ACHN (cell line): ENCODE measurements at regions not wholly inside any gene's neighbourhood (a gene's known extent, or its start where the extent isn't known, plus 50 kb on each side); places are given as distances from the start of the nearest gene placed in this dataset.
"Not testable (repeated sequence)": the region's sequence is repeated elsewhere in the genome, so short reads cannot be mapped to it uniquely, and the experiment has no call there.

ENCODE experiments used
- DNase-seq: peaks from one replicate; pipeline ENCODE4 v3.0.0-alpha.2; 2015
- in situ Hi-C: cut with HindIII; loops from 2 replicates; pipeline ENCODE4 v1.10.0; 2017; ENCODE audit warnings: low sequenced_read_pairs, low pct_ligation_motif_present, low pct_unique_long_range_greater_than_20kb

DNA sequence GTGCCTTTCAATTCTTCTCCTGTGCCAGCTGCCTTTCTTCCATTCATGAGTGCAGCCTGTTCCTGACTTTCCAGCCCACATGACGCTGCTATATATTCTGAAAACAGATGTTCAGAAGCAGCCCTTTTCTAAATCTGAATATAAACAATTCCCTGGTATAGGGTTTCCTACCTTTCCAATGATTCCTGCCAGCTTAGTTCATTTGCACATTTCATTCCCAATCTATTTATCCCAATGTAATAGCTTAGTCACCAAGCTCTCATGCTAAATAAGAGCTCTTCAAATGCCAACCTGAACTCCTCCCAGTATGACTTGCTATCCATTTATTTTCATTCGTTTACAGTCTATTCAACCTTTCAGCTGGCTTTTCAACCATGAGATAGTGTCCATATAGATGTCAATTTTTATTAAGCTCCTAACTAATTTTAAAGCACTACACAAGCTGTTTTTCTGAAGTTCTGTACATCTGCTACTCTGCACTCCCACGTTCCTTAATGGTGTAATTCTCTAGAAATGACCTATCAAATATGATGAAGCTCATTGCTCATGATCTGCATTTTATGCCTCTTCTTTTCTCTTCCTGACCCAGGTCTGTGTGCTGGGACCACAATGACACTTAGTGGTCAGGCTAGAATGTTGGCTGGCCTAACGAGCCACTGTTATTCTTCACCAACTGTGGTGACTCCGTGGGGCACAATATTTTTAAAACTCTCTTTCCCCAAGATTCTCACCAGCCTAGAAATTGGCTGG is 605.0 kb upstream of the TBL1XR1 start:
- in situ Hi-C loops: no loop called here
- DNase-seq: no peak

DNA sequence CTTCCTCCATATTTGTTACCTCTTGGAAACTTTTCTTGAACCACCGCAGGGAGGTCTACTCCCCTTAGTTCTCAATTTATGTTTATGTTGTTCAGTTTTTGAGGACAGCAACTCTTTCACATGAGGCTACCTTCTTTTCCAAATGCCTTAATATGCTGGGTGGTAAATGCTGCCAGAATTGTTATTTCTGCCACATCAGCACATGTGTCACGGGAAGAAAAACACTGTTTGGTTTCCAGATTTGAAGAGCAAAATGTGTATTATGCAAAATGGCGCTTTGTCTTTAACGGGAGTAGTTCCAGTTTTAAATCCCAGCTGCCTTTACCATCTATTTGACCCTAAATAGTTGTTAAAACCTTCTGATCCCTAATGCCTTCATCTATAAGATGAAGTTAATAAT is 606.2 kb upstream of the TBL1XR1 start:
- DNase-seq: no peak
- in situ Hi-C loops: no loop called here

DNA sequence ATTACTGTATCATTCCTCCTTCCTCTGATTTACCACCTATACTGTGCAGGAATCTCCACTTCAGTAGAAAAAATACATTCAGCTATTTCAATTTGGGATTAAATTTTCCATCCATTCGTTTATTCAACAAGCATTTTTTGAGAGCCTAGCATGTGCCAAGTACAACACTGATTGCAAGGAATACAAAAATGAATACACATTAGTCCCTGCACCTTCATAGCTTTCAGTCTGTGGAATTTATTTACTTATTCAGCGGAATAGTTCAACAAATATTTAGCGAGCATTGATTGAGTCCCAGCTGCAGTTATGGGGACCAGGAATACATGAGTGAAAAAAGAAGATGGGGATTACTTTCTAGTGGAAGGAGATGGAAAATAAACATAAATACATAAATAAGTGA is 606.8 kb upstream of the TBL1XR1 start:
- no peak for DNase-seq
- in situ Hi-C loops: no loop called here

DNA sequence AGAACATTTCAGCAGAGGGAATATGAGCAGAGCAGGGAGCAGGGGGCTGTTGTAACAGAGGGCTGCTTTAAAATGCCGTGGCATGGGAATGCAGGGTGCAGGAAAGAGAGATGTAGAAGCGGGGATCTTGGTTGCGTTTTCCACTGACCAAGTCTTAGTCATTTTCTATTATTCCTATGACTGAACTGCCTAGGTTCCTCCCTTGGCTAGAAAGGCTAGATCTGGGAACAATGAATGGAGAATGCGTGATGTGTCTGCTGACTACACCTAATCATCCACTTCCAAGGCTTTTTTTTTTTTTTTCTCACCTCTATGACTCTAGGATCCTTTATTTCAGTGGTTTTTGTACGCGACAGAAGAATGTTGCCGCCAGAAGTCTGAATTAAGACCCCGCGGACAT is 607.4 kb upstream of the TBL1XR1 start:
- in situ Hi-C loops: no loop called here
- no peak for DNase-seq

DNA sequence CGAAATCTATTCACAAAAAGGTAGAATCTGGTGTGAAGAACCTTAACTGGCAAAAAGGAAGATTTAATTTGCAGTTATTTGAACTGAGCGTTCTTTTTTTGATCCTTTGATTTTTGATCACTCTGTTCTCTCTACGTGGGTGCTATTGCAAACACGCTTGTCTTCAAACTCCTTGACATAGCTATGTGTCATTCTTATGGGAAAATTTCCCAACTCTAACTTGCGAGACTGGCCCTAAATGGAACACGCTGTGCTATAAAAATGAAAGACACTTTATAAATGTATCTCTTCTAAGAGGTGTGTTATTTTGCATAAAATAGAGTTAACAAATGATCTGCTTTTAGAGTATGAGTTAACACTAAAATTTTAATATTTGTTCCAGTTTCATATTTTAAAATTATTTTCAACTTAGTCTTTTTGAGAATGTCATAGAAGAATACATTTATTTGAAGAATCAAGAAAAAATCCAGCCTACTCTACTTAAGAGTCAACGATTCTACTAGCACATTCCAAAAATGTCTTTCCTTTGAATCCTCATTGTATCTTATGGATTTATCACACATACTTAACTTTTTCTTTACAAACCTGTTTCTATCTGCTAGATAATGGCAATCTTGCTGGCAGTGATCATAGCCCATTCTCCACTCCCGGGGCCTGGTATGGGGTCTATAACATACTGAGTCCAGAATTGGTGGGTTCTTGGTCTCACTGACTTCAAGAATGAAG is 610.0 kb upstream of the TBL1XR1 start:
- in situ Hi-C loops: no loop called here
- no peak for DNase-seq

DNA sequence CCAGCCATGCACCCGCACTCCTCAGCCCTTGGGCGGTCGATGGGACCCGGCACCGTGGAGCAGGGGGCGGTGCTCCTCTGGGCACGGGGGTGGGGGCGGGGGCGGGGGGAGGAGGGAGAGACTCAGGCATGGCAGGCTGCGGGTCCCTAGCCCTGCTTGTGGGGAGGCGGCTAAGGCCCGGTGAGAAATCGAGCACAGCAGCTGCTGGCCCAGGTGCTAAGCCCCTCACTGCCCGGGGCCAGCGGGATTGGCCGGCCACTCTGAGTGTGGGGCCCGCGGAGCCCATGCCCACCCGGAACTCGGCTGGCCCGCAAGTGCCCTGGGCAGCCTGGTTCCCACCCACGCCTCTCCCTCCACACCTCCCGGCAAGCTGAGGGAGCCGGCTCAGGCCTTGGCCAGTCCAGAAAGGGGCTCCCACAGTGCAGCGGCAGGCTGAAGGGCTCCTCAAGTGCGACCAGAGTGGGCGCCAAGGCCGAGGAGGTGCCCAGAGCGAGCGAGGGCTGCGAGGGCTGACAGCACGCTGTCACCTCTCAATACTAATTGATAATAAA is 611.7 kb upstream of the TBL1XR1 start:
- in situ Hi-C loops, DNase-seq: not testable (repeated sequence)

DNA sequence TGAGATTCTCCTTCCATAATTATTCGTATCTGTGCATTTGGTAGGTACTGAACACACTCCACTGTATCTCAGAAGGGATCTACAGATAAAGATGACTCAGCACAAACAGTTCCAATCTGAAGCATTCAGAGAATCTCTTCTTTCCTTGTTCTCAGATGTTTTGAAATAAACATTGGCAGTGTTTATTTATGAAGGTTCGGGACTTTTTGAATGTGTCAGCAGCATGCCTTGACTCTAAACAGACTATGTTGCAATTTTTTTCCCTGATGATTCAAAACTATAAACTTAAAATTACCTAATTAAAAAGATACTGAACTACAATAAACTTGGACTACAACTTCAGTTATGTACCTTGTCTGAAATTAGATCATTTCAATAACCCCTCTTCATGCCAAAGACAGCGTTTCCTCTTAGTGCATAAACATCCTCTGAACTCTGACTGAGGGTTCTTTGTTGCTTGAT is 612.9 kb upstream of the TBL1XR1 start:
- in situ Hi-C loops: no loop called here
- no peak for DNase-seq

DNA sequence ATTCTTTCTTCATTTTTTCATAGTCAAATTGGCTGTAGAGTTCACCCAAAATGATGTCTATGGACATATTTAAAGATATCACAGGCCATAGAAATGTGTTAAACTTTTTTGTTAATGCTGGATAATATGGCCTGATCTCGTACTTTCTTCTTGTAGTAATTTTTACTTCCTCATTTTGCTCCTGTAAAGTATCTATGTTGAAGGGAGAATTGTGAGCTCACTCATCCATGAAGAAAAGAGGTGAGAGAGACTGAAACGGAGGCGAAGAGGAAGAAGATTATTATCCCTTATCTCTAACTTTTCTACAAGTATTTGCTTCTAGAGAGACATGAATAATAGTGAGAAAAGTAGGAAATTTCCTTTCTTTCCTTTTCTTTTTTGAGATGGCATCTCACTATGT is 613.8 kb upstream of the TBL1XR1 start:
- no peak for DNase-seq

DNA sequence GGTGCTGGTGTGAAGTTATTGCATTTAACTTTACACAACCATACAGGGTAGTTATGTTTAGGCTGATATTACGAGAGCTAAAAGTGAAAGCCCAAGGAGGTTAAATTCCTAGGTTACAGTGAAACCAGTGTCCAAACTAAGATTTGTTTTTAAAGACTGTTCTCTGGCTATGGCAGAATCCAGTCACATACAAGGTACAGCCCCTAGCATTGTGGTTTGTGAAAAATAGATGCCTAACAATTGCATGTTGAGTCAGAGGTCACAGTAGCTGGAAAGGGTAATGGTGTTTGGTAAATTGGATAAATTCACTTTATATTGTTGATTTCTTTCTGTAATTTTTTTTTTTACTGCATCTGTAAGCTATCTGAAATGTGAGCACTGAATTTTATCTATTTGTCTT is 614.6 kb upstream of the TBL1XR1 start:
- in situ Hi-C loops: no loop called here
- DNase-seq: no peak

More for the DNA sequence above, 613.8 kb upstream of the TBL1XR1 start:
- in situ Hi-C loops: no loop called here

DNA sequence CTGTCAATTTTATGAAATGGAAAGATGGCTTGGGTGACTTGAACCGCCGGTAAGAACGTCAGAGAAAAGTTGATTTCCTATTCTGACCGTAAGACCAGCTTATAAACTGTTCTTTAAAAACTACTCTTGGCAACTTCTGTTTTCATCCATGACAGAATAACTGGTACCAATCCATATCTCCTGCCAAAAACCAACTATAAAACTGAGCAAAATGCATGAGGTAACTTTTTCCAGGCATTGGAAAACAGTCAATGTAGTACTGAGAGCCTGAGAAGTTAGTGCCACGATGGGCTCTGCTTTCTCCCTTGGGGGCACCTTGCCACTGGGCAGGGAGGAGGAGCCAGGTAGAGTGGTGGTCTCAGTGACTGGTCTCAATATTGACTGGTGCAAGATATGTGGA is 615.2 kb upstream of the TBL1XR1 start:
- in situ Hi-C loops: no loop called here
- DNase-seq: no peak

DNA sequence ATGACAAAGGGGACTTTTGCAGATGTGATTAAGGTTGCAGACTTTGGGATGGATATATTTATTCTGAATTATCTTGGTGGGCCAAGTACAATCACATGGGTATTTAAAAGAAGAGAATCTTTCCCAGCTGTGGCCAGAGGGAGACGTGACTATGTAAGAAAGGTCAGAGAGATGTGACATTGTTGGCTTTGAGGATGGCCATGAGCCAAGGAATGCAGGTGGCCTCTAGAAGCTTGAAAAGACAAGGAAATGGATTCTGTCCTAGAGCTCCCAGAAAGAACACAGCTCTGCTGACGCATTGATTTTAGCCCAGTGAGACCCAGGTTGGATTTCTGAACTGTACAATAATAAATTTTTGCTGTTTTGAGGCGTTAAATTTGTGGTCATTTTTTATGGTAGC is 616.0 kb upstream of the TBL1XR1 start:
- DNase-seq: no peak
- in situ Hi-C loops: no loop called here

DNA sequence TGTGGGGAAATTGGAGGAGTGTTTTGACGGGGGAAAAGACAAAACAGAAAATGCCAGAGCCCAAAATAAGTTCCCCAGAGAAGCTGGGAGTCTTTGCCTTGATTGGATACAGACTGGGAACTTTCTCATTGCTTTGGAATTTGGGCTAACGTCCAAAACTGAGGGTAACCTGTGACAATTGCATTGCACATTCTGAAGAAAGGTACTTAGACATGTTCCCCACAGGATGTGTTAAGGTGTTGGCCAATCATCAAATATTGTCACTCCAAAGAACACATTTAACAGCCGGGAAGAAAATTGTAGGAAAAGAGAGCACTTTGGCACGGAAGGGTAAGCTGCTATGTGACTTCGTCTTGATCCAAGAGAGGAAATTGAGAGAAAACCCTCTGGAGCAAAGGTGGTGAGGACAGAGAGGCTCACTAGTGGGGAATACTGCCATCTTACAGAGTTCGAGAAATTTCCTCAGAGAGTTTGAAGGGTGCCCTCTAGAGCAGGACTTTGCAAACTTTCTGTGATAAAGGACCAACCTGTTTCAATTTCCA is 619.5 kb upstream of the TBL1XR1 start:
- in situ Hi-C loops: no loop called here
- peak; percentile 75 for DNase-seq

DNA sequence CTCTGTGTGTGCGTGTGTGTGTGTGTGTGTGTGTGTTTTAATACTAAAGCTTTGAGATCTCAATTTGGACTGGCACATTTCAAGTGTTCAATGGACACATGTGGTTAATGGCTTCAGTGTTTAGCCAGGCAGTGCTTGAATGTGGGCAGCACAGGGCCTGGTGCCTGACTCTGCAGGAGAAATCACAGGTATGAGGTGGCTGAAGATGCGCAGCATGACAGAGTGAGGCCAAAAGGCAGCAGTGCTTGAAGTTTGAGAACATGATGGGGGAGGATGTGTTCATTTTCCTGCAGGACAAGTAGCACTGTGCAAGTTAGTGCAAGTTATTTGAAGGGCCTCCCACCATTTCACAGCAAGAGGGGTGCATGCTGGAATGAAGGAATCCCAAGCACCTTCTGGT is 620.5 kb upstream of the TBL1XR1 start:
- DNase-seq: no peak
- in situ Hi-C loops: no loop called here

DNA sequence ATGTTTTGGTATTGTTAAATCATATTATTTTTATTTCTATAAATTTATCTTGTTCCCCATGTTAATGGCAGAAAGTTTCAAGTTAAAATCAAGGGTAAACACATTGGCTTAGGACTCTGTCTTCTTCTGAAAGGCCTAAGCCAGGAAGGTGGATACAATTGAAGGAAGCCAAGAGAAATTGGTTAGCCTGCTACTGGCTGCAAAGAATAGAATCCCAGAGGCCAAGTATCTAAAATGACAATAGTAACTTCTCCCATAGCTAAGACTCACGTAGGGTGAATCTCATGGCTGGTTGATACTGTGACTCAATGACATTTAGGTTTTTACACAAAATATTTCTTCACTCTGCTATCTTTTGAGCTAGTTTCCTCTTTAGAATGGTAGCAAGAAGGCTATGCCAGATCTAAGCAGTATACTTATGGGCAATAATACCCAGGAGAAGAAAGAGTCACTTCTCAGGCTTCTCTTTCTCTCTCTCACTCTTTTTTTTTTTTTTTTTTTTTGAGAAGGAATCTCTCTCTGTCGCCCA is 621.5 kb upstream of the TBL1XR1 start:
- no peak for DNase-seq
- in situ Hi-C loops: no loop called here

DNA sequence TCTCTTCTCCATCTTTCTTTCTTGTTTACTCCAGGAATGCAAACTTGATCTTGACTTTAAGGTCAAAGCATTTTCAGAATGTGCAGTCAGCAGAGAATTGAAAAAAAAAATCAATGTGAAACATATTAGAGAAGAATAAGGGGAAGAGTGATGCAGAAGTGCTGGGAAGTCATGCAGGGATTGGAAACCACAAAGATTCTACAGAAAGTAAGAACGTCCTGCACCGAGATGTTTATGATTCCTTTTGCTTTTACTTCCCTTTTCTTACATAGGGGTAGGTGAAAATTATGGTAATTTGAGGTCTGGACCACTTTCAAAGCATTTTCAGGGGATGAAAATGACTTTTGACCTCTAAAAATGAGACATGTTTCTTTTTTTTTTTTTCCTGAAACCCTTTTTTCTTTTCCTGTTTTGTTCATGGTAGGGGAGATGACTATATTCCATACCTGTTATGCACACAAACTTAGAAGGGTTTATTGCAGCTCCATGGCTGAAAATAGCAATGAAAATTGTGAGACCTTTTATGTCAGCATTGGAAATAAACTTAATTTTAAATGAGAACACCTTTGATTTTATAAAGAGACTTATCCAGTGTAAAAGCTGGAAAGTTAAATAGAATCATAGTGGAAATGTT is 623.5 kb upstream of the TBL1XR1 start:
- in situ Hi-C loops: no loop called here
- no peak for DNase-seq

DNA sequence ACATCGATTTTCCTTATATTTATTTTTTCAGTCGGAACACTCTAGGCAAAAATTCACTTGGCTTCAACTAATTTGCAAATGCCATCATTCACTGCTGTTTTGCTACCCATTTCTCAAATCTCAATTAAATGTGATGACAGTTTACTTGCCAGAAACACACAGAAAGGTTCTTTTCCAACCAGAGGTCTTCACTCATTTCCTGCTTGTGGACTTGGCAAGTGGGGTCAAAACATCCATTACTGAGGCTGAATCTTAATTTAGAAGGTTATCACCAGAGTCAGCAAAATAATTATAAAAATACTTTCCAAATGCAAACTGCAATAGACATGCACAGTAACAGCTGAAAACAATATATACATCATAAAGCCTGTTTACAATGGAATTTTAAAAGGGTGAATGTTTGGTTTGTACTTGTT is 625.4 kb upstream of the TBL1XR1 start:
- in situ Hi-C loops: no loop called here
- DNase-seq: no peak

DNA sequence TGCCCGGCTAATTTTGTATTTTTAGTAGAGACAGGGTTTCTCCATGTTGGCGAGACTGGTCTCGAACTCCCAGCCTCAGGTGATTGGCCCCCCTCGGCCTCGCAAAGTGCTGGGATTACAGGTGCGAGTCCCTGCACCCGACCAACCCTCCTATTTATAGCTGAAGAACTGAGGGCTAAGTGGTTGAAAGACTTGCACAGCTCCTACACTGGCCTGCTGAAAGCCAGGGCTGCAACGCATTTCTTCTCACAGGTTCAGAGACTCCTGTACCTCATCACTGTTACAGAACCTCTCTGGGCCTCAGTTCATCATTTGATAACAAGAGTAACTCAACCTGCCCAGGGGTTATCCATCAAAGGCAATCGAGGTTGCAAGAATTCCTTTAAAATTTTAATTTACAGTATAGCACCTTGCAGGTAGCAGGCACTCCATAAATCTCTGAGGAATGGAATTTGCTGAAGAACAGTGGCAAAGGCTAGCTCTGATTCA is 626.5 kb upstream of the TBL1XR1 start:
- in situ Hi-C loops: no loop called here
- DNase-seq: no peak

DNA sequence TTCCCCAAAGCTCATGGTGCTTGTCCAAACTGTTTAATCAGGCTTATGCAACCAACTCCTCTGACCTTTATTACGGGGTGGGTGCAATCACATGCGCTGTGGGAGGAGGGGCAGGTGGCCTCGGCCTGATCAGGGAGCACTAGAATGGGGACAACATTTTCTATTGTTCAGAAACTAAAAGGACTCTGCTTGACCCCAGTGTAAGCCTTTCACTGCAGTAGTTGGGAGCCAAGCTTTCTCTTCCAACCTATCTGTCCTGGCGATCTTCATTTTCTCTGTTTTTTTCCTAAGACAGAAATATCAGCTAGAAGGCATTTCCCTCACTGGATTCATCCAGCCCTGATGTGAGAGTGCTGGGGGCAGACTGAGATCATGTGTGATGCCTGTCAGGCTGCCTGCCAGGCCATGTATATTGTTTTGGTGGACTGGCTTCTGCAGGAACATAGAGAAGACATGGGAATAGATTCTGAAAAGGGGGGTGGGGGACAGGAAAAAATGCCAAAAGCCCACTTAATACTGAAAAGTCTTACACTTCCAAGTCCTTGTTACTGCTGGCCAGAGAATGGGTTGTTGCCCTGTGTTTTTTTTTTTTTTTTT is 627.0 kb upstream of the TBL1XR1 start:
- peak; percentile 43 for DNase-seq
- in situ Hi-C loops: no loop called here
